Activated T-cell treated with anti-CD3 and anti-CD28 coated beads, Interleukin-2, amount 50 U/mL, for 72 hours (primary cell): ENCODE measurements at regions not wholly inside any gene's neighbourhood (a gene's known extent, or its start where the extent isn't known, plus 50 kb on each side); places are given as distances from the start of the nearest gene placed in this dataset.
"Not testable (repeated sequence)": the region's sequence is repeated elsewhere in the genome, so short reads cannot be mapped to it uniquely, and the experiment has no call there.

Experiments used
- ATAC-seq, 2 donors: fragments of 150-1000 bp; cut with Tn5 transposase; replicated peaks in 1 of 2; 2 replicates each; pipeline ENCODE4 v1.10.0; 2021; ENCODE audit warnings: moderate library complexity in 2 of 2, mild to moderate bottlenecking in 1 of 2
- DNase-seq, 2 donors: peaks; one replicate each; pipeline ENCODE4 v3.0.0; 2021 to 2022; ENCODE audit warnings: mixed read lengths in 1 of 2
- H3K27ac Mint-ChIP-seq: one replicate; pipeline ENCODE4 v1.8.0; 2022; ENCODE audit warnings: mild to moderate bottlenecking, moderate library complexity, mixed read lengths
- H3K27me3 Mint-ChIP-seq: one replicate; pipeline ENCODE4 v1.8.0; 2022; ENCODE audit warnings: low read depth, mixed read lengths
- H3K36me3 Mint-ChIP-seq, 2 donors: one replicate each; pipeline ENCODE4 v1.8.0; 2022; ENCODE audit warnings: mixed read lengths in 2 of 2, mild to moderate bottlenecking in 1 of 2; ENCODE audit not compliant: insufficient read depth in 2 of 2
- H3K4me1 Mint-ChIP-seq: one replicate; pipeline ENCODE4 v1.8.0; 2022; ENCODE audit warnings: low read depth, mixed read lengths
- H3K4me3 Mint-ChIP-seq, 2 donors: one replicate each; pipeline ENCODE4 v1.8.0; 2022; ENCODE audit warnings: mild to moderate bottlenecking in 2 of 2, mixed read lengths in 2 of 2, moderate library complexity in 2 of 2
- H3K9me3 Mint-ChIP-seq, 2 donors: one replicate each; pipeline ENCODE4 v1.8.0; 2022; ENCODE audit warnings: mixed read lengths in 2 of 2

- H3K4me3 Mint-ChIP-seq, result no peak overlapping the region
- DNase-seq, result no peak
- no peak overlapping the region for H3K27ac Mint-ChIP-seq
- H3K4me1 Mint-ChIP-seq, result peaks cover 33% of the 10 kb centered on the region
- H3K27me3 Mint-ChIP-seq, result peaks cover 14% of the 10 kb centered on the region
- no peak for ATAC-seq
- no peaks in the 10 kb centered on the region for H3K9me3 Mint-ChIP-seq
- H3K36me3 Mint-ChIP-seq, result peaks cover 2 to 3% of the 10 kb centered on the region in 2 donors
These were observed 144.0 kb upstream of the FAM3C start for GRCh38 chr7:121540138-121540537.

GRCh38 chr7:121537031-121537430, 140.9 kb upstream of the FAM3C start:
- H3K4me1 Mint-ChIP-seq, result peaks cover 6% of the 10 kb centered on the region
- DNase-seq (no peak), ATAC-seq (no peak)
- H3K27me3 Mint-ChIP-seq, result peaks cover 14% of the 10 kb centered on the region
- H3K36me3 Mint-ChIP-seq, result peaks cover 0 to 3% of the 10 kb centered on the region in 2 donors
- H3K9me3 Mint-ChIP-seq, result no peaks in the 10 kb centered on the region
- H3K4me3 Mint-ChIP-seq, result no peak overlapping the region
- H3K27ac Mint-ChIP-seq, result no peak overlapping the region

GRCh38 chr7:121531175-121532070, 135.3 kb upstream of the FAM3C start:
- peak overlapping the region; percentile 97 for H3K27ac Mint-ChIP-seq
- DNase-seq, result no peak
- peaks cover 28% of the 10 kb centered on the region for H3K4me1 Mint-ChIP-seq
- no peak for ATAC-seq
- H3K9me3 Mint-ChIP-seq, result no peaks in the 10 kb centered on the region
- H3K4me3 Mint-ChIP-seq, result peak overlapping the region in 1 of 2 donors; percentile 81
- peaks cover 2 to 4% of the 10 kb centered on the region in 2 donors for H3K36me3 Mint-ChIP-seq
- peaks cover 12% of the 10 kb centered on the region for H3K27me3 Mint-ChIP-seq

DNA sequence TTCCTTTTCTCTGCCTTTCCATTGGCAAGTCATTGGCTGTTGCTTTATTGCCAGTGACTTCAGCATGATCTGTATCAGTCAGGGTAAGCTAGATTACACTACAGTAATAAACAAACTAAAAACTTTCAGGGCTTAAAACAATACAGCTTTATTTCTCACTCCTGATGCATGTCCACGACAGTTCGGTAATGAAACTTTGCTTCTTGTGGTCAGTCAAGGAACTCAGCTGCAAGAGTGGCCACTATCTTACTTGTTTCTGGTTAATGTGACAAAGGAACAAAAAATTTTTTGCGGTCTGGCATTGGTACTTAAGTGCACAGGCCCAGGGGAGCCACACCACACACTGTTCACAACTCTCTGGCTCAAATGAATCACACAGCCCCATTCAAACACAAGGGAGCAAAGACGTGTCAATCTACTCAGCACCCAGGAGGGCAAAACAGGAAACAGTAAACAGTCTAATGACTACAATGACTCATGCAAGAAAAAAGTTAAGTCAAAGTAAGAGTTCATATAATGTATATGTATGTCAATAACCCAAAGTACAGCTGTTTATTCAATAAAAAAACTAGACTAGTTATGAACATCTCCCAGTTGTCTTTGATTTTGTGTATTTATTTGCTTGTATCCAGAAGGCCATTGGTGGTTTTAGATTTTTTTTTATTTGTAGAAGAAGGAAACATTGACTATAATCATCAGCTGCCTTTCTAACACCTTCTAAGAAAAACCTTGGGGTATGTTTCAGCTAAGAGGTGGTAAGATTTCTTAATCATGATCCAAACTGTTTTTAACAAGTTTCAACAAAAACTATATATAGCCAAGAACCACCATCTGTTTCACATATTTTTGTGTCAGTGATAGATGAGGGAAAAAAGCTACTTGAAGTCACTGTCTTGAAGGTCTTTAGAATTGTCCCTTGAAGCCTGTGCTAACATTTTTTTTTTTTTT, 134.4 kb upstream of the FAM3C start:
- Mint-ChIP-seq H3K27me3 (peaks cover 12% of the 10 kb centered on the region), H3K36me3 (peaks cover 2 to 4% of the 10 kb centered on the region in 2 donors), H3K9me3 (no peaks in the 10 kb centered on the region), H3K27ac (peak overlapping the region; percentile 97), H3K4me3 (peak overlapping the region; percentile 49 to 81), H3K4me1 (peaks cover 28% of the 10 kb centered on the region)
- DNase-seq, result peak; percentile 72 to 77
- ATAC-seq, result peak; percentile 98 to 99

GRCh38 chr7:121529003-121529402, 132.9 kb upstream of the FAM3C start:
- no peak for DNase-seq
- Mint-ChIP-seq H3K27me3 (peaks cover 12% of the 10 kb centered on the region), H3K36me3 (peaks cover 2 to 4% of the 10 kb centered on the region in 2 donors), H3K4me3 (no peak overlapping the region), H3K27ac (no peak overlapping the region), H3K4me1 (peaks cover 28% of the 10 kb centered on the region), H3K9me3 (no peaks in the 10 kb centered on the region)
- no peak for ATAC-seq

DNA sequence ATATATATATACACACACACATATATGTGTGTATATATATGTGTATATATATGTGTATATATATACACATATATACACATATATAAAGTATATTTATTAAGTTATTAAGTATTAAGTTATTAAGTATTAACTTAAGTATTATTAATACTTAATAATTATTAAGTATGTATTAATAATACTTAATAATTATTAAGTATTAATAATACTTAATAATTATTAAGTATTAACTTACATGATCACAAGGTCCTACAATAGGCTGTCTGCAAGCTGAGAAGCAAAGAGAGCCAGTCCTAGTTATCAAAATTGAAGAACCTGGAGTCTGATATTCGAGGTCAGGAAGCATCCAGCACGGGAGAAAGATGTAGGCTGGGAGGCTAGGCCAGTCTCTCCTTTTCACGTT, 130.1 kb upstream of the FAM3C start:
- Mint-ChIP-seq H3K4me1 (peaks cover 23% of the 10 kb centered on the region), H3K27me3 (peaks cover 12% of the 10 kb centered on the region)
- not testable (repeated sequence) for ATAC-seq, H3K36me3 Mint-ChIP-seq, H3K27ac Mint-ChIP-seq, H3K9me3 Mint-ChIP-seq, DNase-seq, H3K4me3 Mint-ChIP-seq

- Mint-ChIP-seq H3K4me1 (peaks cover 15% of the 10 kb centered on the region), H3K4me3 (no peak overlapping the region), H3K27me3 (peaks cover 12% of the 10 kb centered on the region), H3K9me3 (no peaks in the 10 kb centered on the region), H3K36me3 (peaks cover 2 to 4% of the 10 kb centered on the region in 2 donors), H3K27ac (no peak overlapping the region)
- ATAC-seq, result no peak
- no peak for DNase-seq
These were observed 129.2 kb upstream of the FAM3C start for GRCh38 chr7:121525155-121525819.

DNA sequence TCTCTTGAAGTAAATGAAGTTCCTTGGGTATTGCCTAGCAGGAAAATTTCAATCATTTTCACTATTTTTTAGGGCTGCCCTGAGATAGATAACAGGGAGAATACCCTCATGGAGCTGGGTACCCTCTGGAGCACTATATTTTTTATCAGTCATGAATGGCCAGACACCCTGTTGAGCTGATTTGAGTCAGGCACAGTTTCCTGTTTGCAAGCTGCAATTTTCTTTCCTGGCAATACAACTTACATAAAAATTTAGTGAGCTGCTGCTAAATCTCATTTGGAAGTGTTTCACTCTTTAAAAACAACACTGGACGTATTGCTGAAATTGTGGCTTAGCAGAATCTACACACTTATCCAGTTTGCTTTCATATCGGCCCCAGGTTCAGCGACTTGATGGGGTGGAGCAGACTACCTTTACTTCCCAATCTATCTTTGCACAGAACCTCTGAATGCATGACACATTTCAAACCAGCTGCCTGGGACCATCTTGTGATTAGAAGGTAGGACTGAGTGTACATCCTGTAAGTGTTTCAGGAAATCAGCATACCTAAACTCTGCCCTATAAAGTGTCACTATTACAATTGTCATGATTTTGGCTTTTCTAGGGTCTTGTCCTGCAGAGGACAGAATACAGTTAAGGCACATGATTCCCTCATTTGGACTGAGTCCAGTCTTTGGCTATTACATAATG, 125.7 kb upstream of the FAM3C start:
- Mint-ChIP-seq H3K4me3 (no peak overlapping the region), H3K27me3 (no peaks in the 10 kb centered on the region), H3K27ac (no peak overlapping the region), H3K4me1 (peaks cover 10% of the 10 kb centered on the region), H3K36me3 (peaks cover 2 to 3% of the 10 kb centered on the region in 2 donors), H3K9me3 (peaks cover 0 to 5% of the 10 kb centered on the region in 2 donors)
- ATAC-seq (no peak), DNase-seq (no peak)

DNA sequence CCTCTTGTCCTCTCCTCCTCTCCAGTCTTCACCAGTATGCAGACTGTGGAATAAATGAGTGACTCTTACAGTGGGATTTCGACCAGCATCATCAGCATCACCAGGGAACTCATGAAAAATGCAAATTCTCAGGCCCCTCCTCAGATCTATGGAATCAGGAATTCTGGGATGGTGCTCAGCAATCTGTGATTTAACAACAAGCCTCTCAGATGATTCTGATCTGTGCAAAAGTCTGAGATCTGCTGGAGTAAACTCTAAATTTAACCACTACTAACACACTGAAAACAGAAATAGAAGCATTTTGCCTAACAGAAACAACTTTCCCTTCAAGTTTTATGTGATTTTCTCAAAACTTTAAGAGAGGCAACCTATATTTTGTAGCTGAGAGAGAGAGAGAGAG, 124.8 kb upstream of the FAM3C start:
- DNase-seq (no peak), ATAC-seq (no peak)
- peaks cover 2 to 3% of the 10 kb centered on the region in 2 donors for H3K36me3 Mint-ChIP-seq
- peaks cover 0 to 5% of the 10 kb centered on the region in 2 donors for H3K9me3 Mint-ChIP-seq
- H3K4me3 Mint-ChIP-seq, result no peak overlapping the region
- peaks cover 10% of the 10 kb centered on the region for H3K4me1 Mint-ChIP-seq
- H3K27ac Mint-ChIP-seq, result peak overlapping the region; percentile 9
- no peaks in the 10 kb centered on the region for H3K27me3 Mint-ChIP-seq

- peak; percentile 66 to 67 for ATAC-seq
- Mint-ChIP-seq H3K4me1 (peaks cover 10% of the 10 kb centered on the region), H3K4me3 (no peak overlapping the region), H3K27ac (no peak overlapping the region), H3K9me3 (peaks cover 0 to 5% of the 10 kb centered on the region in 2 donors), H3K27me3 (no peaks in the 10 kb centered on the region), H3K36me3 (peaks cover 2 to 3% of the 10 kb centered on the region in 2 donors)
- no peak for DNase-seq
These were observed 123.7 kb upstream of the FAM3C start for GRCh38 chr7:121519548-121520521.

GRCh38 chr7:121517591-121517990, 121.5 kb upstream of the FAM3C start:
- Mint-ChIP-seq H3K4me3 (no peak overlapping the region), H3K4me1 (peaks cover 10% of the 10 kb centered on the region), H3K9me3 (peaks cover 0 to 5% of the 10 kb centered on the region in 2 donors), H3K27ac (no peak overlapping the region), H3K36me3 (peaks cover 2 to 3% of the 10 kb centered on the region in 2 donors), H3K27me3 (peaks cover 8% of the 10 kb centered on the region)
- ATAC-seq (no peak), DNase-seq (no peak)
